Gastroesophageal sphincter (tissue), 3 donors: ENCODE measurements at regions not wholly inside any gene's neighbourhood (a gene's known extent, or its start where the extent isn't known, plus 50 kb on each side); places are given as distances from the start of the nearest gene placed in this dataset.

Experiments
- CTCF ChIP-seq, 4 experiments: fragments of 200-600 bp in 2 of 4; fragments of 450-650 bp in 2 of 4; sonication (generic) in 1 of 4; IDR thresholded peaks; one replicate each; pipeline ENCODE4 v1.5.1; 2017 to 2019; ENCODE audit warnings: antibody characterized with exemption in 4 of 4, mild to moderate bottlenecking in 2 of 4, moderate library complexity in 2 of 4
- POLR2A ChIP-seq, 2 donors: fragments of 450-650 bp; IDR thresholded peaks; one replicate each; pipeline ENCODE4 v1.6.1; 2017; ENCODE audit warnings: antibody characterized with exemption in 2 of 2, mild to moderate bottlenecking in 2 of 2, moderate library complexity in 1 of 2

- TF ChIP-seq POLR2A (IDR thresholded peaks at IDR 0.05) (no peak), CTCF (IDR thresholded peaks at IDR 0.05) (no peak)
Observed at GRCh38 chr14:83714151-83714550, 1815.8 kb upstream of the FLRT2 start.
